ENCODE measurements at regions not wholly inside any gene's neighbourhood (a gene's known extent, or its start where the extent isn't known, plus 50 kb on each side); places are given as distances from the start of the nearest gene placed in this dataset.

DNA sequence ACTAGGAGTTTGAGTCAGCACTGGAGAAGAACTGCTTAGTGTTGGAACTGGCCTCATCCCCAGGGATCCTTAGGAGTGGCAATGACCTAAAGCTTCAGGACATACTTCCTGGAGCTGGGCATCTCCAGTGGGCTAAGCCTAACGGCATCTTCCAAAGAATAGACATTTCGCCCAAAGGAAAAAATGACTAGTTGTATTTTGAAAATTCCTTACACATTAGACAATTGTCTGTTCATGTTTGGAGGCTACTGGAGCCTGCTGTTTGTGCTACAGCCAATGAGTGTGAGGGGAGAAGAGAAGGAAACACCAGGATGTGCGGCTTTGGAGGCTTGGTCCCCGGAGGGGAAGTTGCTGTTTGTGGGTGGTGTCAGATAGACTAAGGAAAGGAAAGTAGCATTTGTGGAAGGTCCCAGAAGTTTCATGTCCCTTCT, 77.6 kb downstream of the POLR2M start:
- TF ChIP-seq, protein P1, sequence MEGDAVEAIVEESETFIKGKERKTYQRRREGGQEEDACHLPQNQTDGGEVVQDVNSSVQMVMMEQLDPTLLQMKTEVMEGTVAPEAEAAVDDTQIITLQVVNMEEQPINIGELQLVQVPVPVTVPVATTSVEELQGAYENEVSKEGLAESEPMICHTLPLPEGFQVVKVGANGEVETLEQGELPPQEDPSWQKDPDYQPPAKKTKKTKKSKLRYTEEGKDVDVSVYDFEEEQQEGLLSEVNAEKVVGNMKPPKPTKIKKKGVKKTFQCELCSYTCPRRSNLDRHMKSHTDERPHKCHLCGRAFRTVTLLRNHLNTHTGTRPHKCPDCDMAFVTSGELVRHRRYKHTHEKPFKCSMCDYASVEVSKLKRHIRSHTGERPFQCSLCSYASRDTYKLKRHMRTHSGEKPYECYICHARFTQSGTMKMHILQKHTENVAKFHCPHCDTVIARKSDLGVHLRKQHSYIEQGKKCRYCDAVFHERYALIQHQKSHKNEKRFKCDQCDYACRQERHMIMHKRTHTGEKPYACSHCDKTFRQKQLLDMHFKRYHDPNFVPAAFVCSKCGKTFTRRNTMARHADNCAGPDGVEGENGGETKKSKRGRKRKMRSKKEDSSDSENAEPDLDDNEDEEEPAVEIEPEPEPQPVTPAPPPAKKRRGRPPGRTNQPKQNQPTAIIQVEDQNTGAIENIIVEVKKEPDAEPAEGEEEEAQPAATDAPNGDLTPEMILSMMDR (IDR thresholded peaks at IDR 0.05), result no peak
- no peak for TF ChIP-seq POLR2A (IDR thresholded peaks at IDR 0.05)

Measured in heart left ventricle (tissue), 13 donors.